A673 (cell line): ENCODE measurements at regions not wholly inside any gene's neighbourhood (a gene's known extent, or its start where the extent isn't known, plus 50 kb on each side); places are given as distances from the start of the nearest gene placed in this dataset.

Experiments used
- BruUV-seq: library from RNA; stranded (reverse); fragments of 400-500 nt; replicated peaks from 2 replicates; lab custom pipeline; 2021; lab: Mats Ljungman, UMichigan
- CTCF ChIA-PET: fragments of 300-600 bp; sonication (Branson Sonifier 250); formaldehyde crosslinking; loops from one replicate; lab custom pipeline; 2022; ENCODE audit warnings: antibody characterized with exemption; lab: Charles Lee
- POLR2A ChIA-PET: fragments of 300-600 bp; sonication (Branson Sonifier 250); formaldehyde crosslinking; loops from one replicate; lab custom pipeline; 2022; ENCODE audit warnings: antibody characterized with exemption; ENCODE audit not compliant: low non-redundant PET; lab: Charles Lee
- DNase-seq: peaks from one replicate; pipeline ENCODE4 v3.0.0-alpha.2; 2015; ENCODE audit warnings: low spot score
- H3K27ac ChIP-seq: fragments of 200-600 bp; sonication (generic); 2 replicates; pipeline ENCODE4 v1.5.1; 2016; ENCODE audit warnings: mixed run types, low read depth, mild to moderate bottlenecking, mixed read lengths, antibody characterized with exemption, low read length; ENCODE audit not compliant: poor library complexity, severe bottlenecking
- H3K27me3 ChIP-seq: fragments of 200-600 bp; sonication (generic); replicated peaks from 2 replicates; pipeline ENCODE4 v1.6.1; 2017; ENCODE audit warnings: mixed run types, low read depth, mild to moderate bottlenecking, mixed read lengths, antibody characterized with exemption, low read length; ENCODE audit not compliant: insufficient read depth, poor library complexity
- H3K36me3 ChIP-seq: fragments of 200-600 bp; sonication (generic); 2 replicates; pipeline ENCODE4 v1.6.1; 2016; ENCODE audit warnings: mixed run types, mild to moderate bottlenecking, mixed read lengths, antibody characterized with exemption, low read length; ENCODE audit not compliant: insufficient read depth, poor library complexity, severe bottlenecking
- H3K4me1 ChIP-seq: fragments of 200-600 bp; sonication (generic); 2 replicates; pipeline ENCODE4 v1.6.1; 2017; ENCODE audit warnings: mixed run types, mild to moderate bottlenecking, mixed read lengths, antibody characterized with exemption, low read length; ENCODE audit not compliant: insufficient read depth, poor library complexity, severe bottlenecking
- H3K4me3 ChIP-seq: fragments of 200-600 bp; sonication (generic); 2 replicates; pipeline ENCODE4 v1.5.1; 2016; ENCODE audit warnings: low read depth, mixed run types, mild to moderate bottlenecking, mixed read lengths, low read length; ENCODE audit not compliant: poor library complexity, severe bottlenecking
- H3K9me3 ChIP-seq: fragments of 200-600 bp; sonication (generic); 2 replicates; pipeline ENCODE4 v1.6.1; 2016; ENCODE audit warnings: mixed run types, low read depth, mild to moderate bottlenecking, mixed read lengths, antibody characterized with exemption, low read length; ENCODE audit not compliant: poor library complexity, severe bottlenecking
- EZH2 ChIP-seq: fragments of 200-600 bp; sonication (generic); IDR thresholded peaks from 2 replicates; pipeline ENCODE4 v1.6.1; 2017; ENCODE audit warnings: borderline replicate concordance, low read depth, mild to moderate bottlenecking, mixed read lengths, antibody characterized with exemption, low read length; ENCODE audit not compliant: poor library complexity, severe bottlenecking
- intact Hi-C: fragments of 100-400 bp; cut with micrococcal nuclease; formaldehyde crosslinking; loops from one replicate; pipeline ENCODE4 v1.10.0; 2022; ENCODE audit not compliant: unreplicated experiment
- TF ChIP-seq, protein P1 (sequence below): fragments of 300-800, 200-600 bp; sonication (generic); conservative IDR thresholded peaks from 2 replicates; pipeline ENCODE4 v1.5.1; 2017; ENCODE audit warnings: low read depth, mild to moderate bottlenecking, antibody characterized with exemption, low read length, moderate library complexity, mixed read lengths

- TF ChIP-seq, protein P1, sequence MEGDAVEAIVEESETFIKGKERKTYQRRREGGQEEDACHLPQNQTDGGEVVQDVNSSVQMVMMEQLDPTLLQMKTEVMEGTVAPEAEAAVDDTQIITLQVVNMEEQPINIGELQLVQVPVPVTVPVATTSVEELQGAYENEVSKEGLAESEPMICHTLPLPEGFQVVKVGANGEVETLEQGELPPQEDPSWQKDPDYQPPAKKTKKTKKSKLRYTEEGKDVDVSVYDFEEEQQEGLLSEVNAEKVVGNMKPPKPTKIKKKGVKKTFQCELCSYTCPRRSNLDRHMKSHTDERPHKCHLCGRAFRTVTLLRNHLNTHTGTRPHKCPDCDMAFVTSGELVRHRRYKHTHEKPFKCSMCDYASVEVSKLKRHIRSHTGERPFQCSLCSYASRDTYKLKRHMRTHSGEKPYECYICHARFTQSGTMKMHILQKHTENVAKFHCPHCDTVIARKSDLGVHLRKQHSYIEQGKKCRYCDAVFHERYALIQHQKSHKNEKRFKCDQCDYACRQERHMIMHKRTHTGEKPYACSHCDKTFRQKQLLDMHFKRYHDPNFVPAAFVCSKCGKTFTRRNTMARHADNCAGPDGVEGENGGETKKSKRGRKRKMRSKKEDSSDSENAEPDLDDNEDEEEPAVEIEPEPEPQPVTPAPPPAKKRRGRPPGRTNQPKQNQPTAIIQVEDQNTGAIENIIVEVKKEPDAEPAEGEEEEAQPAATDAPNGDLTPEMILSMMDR: no peak
- no peak for TF ChIP-seq EZH2
- no peak for DNase-seq
- intact Hi-C loops: no loop called here
- H3K36me3 ChIP-seq: no peaks in the 10 kb centered on the region
- no peak overlapping the region for H3K4me3 ChIP-seq
- no peaks in the 10 kb centered on the region for H3K9me3 ChIP-seq
- H3K27ac ChIP-seq: no peak overlapping the region
- ChIA-PET POLR2A (no interaction called here), CTCF (no interaction called here)
- H3K4me1 ChIP-seq: no peaks in the 10 kb centered on the region
- no TSS peak for BruUV-seq
- H3K27me3 ChIP-seq: peaks cover 20% of the 10 kb centered on the region
Measured at GRCh38 chr3:13125092-13126015, 52.1 kb upstream of the IQSEC1 start.

- Histone ChIP-seq H3K36me3 (no peaks in the 10 kb centered on the region), H3K9me3 (no peaks in the 10 kb centered on the region), H3K27ac (no peak overlapping the region), H3K4me3 (no peak overlapping the region), H3K4me1 (no peaks in the 10 kb centered on the region), H3K27me3 (peaks cover 20% of the 10 kb centered on the region)
- DNase-seq: no peak
- ChIA-PET POLR2A (no interaction called here), CTCF (no interaction called here)
- BruUV-seq: no TSS peak
- TF ChIP-seq EZH2: no peak
- TF ChIP-seq, protein P1: no peak
- intact Hi-C loops: no loop called here
Measured at GRCh38 chr3:13124631-13125030, 51.4 kb upstream of the IQSEC1 start.

DNA sequence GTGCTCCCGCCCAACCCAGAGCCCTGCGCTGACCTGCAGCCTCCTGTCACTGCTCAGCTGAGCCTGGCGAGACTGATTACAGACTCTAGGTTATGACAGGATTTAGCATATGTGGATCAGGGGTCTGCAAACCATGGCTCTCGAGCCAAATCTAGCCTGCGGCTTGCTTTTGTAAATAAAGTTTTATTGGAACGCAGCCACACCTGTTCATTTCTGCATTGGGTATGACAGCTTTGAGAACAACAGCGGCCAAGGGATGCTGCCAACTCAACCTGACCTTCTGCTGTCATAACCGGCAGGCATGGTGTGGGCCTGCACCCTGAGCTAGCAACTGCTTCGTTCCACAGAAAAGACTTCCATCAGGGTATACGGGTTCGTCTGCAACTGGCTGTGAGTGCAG, 50.5 kb upstream of the IQSEC1 start:
- no peak for DNase-seq
- BruUV-seq: no TSS peak
- CTCF ChIA-PET: no interaction called here

More for the DNA sequence above, 50.5 kb upstream of the IQSEC1 start:
- POLR2A ChIA-PET: no interaction called here
- no peaks in the 10 kb centered on the region for H3K4me1 ChIP-seq
- TF ChIP-seq EZH2: no peak
- TF ChIP-seq, protein P1: no peak
- no peak overlapping the region for H3K4me3 ChIP-seq
- no peaks in the 10 kb centered on the region for H3K36me3 ChIP-seq
- intact Hi-C loops: no loop called here
- H3K27ac ChIP-seq: no peak overlapping the region
- H3K27me3 ChIP-seq: peaks cover 14% of the 10 kb centered on the region
- no peaks in the 10 kb centered on the region for H3K9me3 ChIP-seq
